ENCODE measurements at regions not wholly inside any gene's neighbourhood (a gene's known extent, or its start where the extent isn't known, plus 50 kb on each side); places are given as distances from the start of the nearest gene placed in this dataset.

GRCh38 chr4:79185526-79186045, 140.3 kb downstream of the NAA11 start:
- TF ChIP-seq, protein P1, sequence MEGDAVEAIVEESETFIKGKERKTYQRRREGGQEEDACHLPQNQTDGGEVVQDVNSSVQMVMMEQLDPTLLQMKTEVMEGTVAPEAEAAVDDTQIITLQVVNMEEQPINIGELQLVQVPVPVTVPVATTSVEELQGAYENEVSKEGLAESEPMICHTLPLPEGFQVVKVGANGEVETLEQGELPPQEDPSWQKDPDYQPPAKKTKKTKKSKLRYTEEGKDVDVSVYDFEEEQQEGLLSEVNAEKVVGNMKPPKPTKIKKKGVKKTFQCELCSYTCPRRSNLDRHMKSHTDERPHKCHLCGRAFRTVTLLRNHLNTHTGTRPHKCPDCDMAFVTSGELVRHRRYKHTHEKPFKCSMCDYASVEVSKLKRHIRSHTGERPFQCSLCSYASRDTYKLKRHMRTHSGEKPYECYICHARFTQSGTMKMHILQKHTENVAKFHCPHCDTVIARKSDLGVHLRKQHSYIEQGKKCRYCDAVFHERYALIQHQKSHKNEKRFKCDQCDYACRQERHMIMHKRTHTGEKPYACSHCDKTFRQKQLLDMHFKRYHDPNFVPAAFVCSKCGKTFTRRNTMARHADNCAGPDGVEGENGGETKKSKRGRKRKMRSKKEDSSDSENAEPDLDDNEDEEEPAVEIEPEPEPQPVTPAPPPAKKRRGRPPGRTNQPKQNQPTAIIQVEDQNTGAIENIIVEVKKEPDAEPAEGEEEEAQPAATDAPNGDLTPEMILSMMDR (IDR thresholded peaks at IDR 0.05) = no peak
- no peak for TF ChIP-seq POLR2AphosphoS5 (IDR thresholded peaks at IDR 0.05; ENCODE audit: low read depth, low read length)

Measured in Panc1 (cell line).